Stimulated activated CD8-positive, alpha-beta memory T cell treated with anti-CD3 and anti-CD28 coated beads, Interleukin-7, amount 100 ng/mL, for 4 hours (primary cell): ENCODE measurements at regions not wholly inside any gene's neighbourhood (a gene's known extent, or its start where the extent isn't known, plus 50 kb on each side); places are given as distances from the start of the nearest gene placed in this dataset.

Experiments
- DNase-seq, 2 donors: peaks; one replicate each; pipeline ENCODE4 v3.0.0-alpha.2; 2020; ENCODE audit warnings: low read depth in 2 of 2

- DNase-seq = no peak
Measured at GRCh38 chr5:96035796-96036195, 74.1 kb upstream of the ELL2 start.

GRCh38 chr5:96033116-96033515 is 71.5 kb upstream of the ELL2 start:
- DNase-seq = no peak

DNA sequence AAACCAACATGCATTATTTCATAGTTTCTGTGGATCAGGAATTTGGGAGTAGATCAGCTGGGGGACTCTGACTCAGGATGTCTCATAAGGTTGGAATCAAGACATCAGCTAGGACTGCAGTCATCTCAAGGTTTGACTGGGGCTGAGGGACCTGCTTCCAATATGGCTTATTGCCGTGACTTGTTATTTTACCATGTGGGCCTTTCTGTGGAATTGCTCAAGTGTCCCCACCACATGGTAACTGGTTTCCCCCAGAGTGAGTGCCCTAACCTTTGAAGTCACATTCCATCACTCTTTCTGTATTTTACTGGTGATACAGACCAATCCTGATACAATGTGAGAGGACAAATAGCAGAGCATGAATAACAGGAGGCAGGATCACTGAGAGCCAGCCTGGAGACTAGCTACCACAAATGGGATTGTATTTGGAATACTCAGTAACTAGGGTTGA is 70.2 kb upstream of the ELL2 start:
- DNase-seq = no peak

- DNase-seq = no peak
Measured at GRCh38 chr5:96031180-96031579, 69.5 kb upstream of the ELL2 start.

DNA sequence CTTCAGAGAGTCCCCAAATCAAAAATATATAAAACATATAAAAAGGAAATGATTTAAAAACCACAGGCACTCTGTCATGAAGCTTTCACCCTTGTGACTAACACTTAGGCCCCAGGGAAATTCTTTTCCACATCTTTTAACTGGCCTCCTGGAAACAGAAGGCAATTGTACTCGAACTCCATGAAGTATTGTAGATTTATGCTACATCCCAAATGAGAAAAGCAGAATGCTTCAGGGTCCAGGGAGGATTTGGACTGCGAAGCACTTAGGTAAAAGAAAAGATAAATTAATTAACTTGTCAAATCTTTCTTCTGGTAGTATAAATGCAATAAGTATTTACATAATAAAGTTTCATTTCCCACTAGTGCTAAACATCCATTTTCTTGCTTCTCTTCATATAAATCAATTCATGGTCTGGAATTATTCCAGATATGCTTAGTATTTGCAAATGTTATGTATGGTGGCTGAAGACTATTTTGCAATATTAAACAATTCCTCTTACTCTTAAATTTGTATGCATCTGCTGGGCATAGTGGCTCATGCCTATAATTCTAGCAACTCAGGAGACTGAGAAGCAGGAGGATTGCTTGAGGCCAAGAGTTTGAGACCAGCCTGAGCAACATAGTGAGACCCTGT is 64.9 kb upstream of the ELL2 start:
- DNase-seq = no peak

DNA sequence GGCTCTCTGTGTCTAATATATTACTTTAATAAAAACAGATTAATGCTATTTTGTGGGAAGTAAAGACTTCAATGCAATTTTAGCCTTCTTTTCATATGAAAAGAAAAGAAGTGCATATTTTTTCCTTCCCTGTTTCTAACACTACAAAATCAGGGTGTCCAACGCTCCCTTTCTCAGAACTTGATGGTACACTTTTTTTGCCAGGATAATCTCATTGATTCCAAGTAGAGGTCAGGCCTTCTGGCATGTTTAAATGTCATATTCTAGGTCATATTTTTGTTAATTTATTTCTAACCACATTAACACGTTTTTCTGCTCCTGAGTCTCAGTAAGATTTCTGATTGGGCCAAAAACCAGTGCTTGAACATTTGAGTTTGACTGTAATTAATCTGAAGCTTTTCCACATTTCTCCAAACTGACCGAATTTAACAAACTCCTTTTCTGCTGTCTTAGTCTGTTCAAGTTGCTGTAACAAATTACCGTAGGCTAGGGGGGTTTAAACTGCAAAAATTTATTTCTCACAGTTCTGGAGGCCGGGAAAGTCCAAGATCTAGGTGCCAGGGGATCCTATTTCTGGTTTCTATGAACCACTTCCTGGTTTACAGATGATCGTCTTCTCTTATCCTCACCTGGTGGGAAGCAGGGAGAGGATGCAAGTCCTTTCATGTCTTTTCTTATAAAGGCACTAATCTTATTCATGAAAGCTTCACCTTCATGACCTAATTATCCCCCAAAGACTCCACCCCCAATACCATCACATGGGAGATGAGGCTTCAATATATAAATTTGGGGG is 63.2 kb upstream of the ELL2 start:
- no peak for DNase-seq

DNA sequence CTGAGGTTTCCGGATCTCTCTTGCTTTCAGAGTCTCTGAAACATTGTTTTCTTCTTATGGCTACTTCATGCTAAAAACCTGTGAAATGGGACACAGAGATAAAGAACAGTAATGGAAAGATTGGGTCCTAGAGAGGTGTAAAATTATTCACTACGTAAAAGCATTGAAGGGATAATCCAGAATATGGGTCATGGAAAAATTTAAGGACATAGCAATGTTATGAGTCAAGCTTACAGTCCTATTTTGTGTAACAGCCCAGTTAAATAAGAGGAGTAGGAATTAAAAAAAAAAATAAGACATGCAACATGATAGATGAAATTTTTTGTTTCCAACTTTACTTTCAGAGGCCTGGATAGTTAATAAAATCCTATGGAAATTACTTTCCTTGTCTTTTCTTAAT is 61.9 kb upstream of the ELL2 start:
- DNase-seq = no peak

DNA sequence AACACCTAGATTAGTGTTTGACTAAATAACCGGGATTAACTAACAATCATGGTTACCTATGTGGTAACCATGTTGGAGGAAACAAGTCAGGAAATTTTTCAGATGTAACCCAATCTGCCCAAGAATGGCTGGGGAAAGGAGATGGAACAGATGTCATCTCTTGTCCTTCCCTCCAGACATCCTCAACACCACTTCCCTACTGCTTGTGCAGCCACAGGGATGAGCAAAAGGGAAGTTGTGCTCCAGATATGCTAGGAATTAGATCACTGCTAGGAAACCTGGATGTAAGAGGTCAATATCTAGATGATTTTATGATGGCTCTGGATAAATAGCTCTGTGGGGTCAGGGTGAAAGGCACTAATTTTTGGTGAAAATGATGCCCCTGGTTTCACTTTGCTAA is 61.3 kb upstream of the ELL2 start:
- no peak for DNase-seq

GRCh38 chr5:96017951-96018350 is 56.3 kb upstream of the ELL2 start:
- DNase-seq = no peak

DNA sequence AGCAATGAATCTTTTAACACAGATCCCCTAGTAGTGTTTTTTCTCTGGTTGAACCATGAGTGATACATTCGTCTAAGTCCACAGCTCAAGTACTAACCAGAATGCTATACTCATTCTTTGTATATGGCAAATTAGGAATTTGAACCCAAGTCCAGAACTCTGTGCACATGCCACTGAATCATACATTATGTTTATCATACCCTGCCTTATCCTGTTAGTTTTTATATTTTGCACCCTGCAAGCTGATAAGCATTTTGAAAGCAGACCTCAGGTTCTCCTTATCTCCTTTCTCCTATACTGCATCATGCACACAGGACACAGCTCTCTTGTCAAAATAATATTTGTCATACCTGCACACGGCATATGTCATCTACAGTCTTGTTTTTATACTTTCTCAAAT is 54.6 kb upstream of the ELL2 start:
- DNase-seq = no peak

DNA sequence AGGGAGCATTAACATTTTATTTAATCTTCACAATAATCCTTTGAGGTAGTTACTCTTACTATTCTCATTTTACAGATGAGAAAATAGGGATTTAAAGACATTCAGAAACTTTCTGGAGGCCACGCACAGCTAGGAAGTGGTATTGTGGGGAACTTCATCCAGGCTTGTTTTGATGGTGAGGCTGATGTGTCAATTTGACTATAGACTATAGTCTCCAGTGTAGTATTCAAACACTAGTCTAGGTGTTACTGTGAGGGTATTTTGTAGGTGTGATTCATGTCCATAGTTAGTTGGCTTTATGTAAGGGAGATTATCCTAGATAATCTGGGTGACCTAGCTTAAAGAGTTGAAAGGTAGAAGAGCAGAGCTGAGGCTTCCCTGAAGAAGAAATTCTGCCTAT is 54.1 kb upstream of the ELL2 start:
- no peak for DNase-seq

GRCh38 chr5:96014395-96014794 is 52.7 kb upstream of the ELL2 start:
- no peak for DNase-seq

- DNase-seq = no peak
Measured at GRCh38 chr5:96013254-96013653, 51.6 kb upstream of the ELL2 start.

- no peak for DNase-seq
Measured at GRCh38 chr5:96012399-96012798, 50.7 kb upstream of the ELL2 start.
